ENCODE measurements at regions not wholly inside any gene's neighbourhood (a gene's known extent, or its start where the extent isn't known, plus 50 kb on each side); places are given as distances from the start of the nearest gene placed in this dataset.

- TF ChIP-seq POLR2AphosphoS5 (IDR thresholded peaks at IDR 0.05) (no peak), CTCF (IDR thresholded peaks at IDR 0.05) (no peak)
These were observed 149.0 kb upstream of the PWP1 start for GRCh38 chr12:107536613-107537012.
